ENCODE measurements at regions not wholly inside any gene's neighbourhood (a gene's known extent, or its start where the extent isn't known, plus 50 kb on each side); places are given as distances from the start of the nearest gene placed in this dataset.

DNA sequence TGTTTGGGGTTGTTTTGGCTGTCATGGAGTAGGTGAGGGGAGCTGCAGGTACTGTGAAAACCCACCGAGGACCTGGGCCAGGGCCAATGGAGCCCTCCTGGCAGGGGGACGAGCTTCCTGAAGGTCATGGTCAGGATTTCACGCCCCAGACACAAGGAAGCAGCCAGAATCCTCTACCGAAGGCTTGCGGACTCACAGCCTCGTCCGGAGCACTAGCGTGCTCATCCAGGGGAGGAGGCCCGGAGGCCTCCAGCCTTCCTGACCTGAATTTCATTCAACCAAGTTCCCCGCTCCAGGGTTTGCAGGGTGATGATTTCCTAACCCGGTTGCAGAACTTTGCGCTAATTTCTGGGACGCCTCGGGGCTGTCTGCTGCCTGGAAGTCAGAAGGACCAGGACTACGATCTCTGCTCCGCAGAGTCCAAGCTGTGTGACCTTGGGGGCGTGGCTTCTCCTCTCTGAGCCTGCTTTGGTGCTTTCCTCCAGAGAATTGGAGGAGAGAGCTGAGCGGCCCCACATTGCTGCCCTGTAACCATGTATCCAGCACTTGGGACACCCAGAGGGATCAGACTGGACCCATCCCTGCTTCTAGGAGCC lies 56.2 kb upstream of the ADRA2C start:
- H3K4me2 ChIP-seq: no peak overlapping the region
- H4K20me1 ChIP-seq (ENCODE audit: insufficient read depth, poor library complexity, severe bottlenecking): no peaks in the 10 kb centered on the region
- no peaks in the 10 kb centered on the region for H3K9me2 ChIP-seq (replicated peaks; ENCODE audit: insufficient read depth)
- H3K79me2 ChIP-seq: no peaks in the 10 kb centered on the region
- H3K4me1 ChIP-seq (ENCODE audit: insufficient read depth): peaks cover 4% of the 10 kb centered on the region
- H3K27me3 ChIP-seq: peaks cover under 1% of the 10 kb centered on the region
- no peak overlapping the region for H3K27ac ChIP-seq
- H2AFZ ChIP-seq: no peak overlapping the region
- no peak overlapping the region for H3K4me3 ChIP-seq
- H3K9me3 ChIP-seq (ENCODE audit: low read depth): no peaks in the 10 kb centered on the region
- 90% methylated on average over 18 of the region's 18 CpGs for WGBS (ENCODE audit: low lambda C conversion rate, missing lambda C conversion rate)
- no peak for DNase-seq (ENCODE audit: low spot score)
- H3K36me3 ChIP-seq (replicated peaks; ENCODE audit: insufficient read depth, low read depth): no peaks in the 10 kb centered on the region
- TF ChIP-seq EZH2phosphoT487 (IDR thresholded peaks at IDR 0.05; ENCODE audit: low read depth, severe bottlenecking, unreplicated experiment) (no peak), EZH2 (IDR thresholded peaks at IDR 0.05; ENCODE audit: borderline replicate concordance) (no peak)
- TF ChIP-seq, protein P1, sequence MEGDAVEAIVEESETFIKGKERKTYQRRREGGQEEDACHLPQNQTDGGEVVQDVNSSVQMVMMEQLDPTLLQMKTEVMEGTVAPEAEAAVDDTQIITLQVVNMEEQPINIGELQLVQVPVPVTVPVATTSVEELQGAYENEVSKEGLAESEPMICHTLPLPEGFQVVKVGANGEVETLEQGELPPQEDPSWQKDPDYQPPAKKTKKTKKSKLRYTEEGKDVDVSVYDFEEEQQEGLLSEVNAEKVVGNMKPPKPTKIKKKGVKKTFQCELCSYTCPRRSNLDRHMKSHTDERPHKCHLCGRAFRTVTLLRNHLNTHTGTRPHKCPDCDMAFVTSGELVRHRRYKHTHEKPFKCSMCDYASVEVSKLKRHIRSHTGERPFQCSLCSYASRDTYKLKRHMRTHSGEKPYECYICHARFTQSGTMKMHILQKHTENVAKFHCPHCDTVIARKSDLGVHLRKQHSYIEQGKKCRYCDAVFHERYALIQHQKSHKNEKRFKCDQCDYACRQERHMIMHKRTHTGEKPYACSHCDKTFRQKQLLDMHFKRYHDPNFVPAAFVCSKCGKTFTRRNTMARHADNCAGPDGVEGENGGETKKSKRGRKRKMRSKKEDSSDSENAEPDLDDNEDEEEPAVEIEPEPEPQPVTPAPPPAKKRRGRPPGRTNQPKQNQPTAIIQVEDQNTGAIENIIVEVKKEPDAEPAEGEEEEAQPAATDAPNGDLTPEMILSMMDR (IDR thresholded peaks at IDR 0.05; ENCODE audit: poor library complexity): no peak

DNA sequence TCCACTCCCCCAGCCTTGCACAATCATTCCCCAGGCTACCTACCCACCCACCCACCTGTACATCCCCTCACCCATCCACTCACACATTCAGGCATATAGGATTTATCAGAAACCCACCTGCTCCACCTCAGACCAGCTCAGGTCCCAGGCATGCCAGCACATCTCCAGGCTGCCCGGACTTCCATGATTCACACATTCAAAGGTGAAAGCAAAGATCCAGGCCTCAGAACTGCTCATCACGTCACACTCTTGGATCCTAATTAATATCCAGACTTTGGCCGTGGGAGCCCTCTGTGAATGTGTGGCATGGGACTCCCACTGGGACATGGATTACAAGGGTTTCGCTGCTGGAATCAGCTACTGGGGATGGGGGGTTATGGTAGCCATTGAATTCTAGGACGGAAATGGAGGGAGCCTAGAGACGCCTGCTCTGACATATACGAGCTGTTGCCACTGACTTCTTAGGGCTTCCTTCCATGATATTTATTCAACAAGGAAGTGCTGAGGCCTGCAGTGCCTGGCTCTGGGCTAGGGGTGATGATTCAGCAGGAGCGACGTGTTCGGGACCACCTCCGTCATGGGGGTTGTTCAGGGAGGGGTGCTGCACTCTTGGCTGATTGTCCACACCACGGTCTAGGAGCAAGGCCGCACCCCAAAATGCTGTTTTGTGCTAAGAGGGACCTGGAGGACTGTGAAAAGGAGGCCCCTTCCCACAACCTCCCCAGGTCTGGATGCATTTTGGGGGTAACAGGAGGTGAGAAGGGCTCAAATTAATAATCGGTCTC lies 56.9 kb upstream of the ADRA2C start:
- Histone ChIP-seq H3K79me2 (no peaks in the 10 kb centered on the region), H3K36me3 (replicated peaks; ENCODE audit: insufficient read depth, low read depth) (no peaks in the 10 kb centered on the region), H3K4me3 (no peak overlapping the region), H4K20me1 (ENCODE audit: insufficient read depth, poor library complexity, severe bottlenecking) (no peaks in the 10 kb centered on the region), H3K9me2 (replicated peaks; ENCODE audit: insufficient read depth) (no peaks in the 10 kb centered on the region), H3K27ac (no peak overlapping the region), H3K27me3 (peaks cover 8% of the 10 kb centered on the region), H3K4me2 (no peak overlapping the region), H3K4me1 (ENCODE audit: insufficient read depth) (peaks cover 4% of the 10 kb centered on the region), H3K9me3 (ENCODE audit: low read depth) (no peaks in the 10 kb centered on the region), H2AFZ (no peak overlapping the region)
- 94% methylated on average over 14 of the region's 14 CpGs for WGBS (ENCODE audit: low lambda C conversion rate, missing lambda C conversion rate)
- no peak for DNase-seq (ENCODE audit: low spot score)
- no peak for TF ChIP-seq EZH2 (IDR thresholded peaks at IDR 0.05; ENCODE audit: borderline replicate concordance)
- TF ChIP-seq, protein P1 (IDR thresholded peaks at IDR 0.05; ENCODE audit: poor library complexity): no peak

DNA sequence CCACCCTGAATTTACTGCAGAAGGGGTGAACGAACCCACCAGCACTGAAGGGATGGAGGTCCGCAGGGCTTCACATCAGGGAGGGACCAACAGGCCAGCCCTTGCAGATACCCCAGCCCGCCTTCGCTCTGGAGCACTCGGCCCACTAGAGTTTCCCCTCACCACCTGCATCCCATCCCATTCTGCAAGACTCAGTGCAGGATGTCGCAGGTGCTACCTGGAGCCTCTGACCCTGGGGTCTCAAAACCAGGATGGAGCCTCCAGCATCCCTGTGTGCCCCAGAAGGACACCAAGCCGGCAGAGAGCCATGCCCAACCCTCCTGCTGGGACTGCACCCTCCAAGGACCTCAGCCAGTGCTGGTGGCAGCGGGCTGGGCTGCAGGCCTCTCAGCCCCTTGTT lies 57.6 kb upstream of the ADRA2C start:
- TF ChIP-seq, protein P1 (IDR thresholded peaks at IDR 0.05; ENCODE audit: poor library complexity): no peak
- H2AFZ ChIP-seq: no peak overlapping the region
- no peaks in the 10 kb centered on the region for H3K9me2 ChIP-seq (replicated peaks; ENCODE audit: insufficient read depth)
- H3K36me3 ChIP-seq (replicated peaks; ENCODE audit: insufficient read depth, low read depth): no peaks in the 10 kb centered on the region
- H3K9me3 ChIP-seq (ENCODE audit: low read depth): no peaks in the 10 kb centered on the region
- no peak overlapping the region for H3K4me3 ChIP-seq
- H3K79me2 ChIP-seq: no peaks in the 10 kb centered on the region
- peaks cover 13% of the 10 kb centered on the region for H3K27me3 ChIP-seq
- H3K4me1 ChIP-seq (ENCODE audit: insufficient read depth): peaks cover 4% of the 10 kb centered on the region
- no peak overlapping the region for H3K27ac ChIP-seq
- WGBS (ENCODE audit: low lambda C conversion rate, missing lambda C conversion rate): 86% methylated on average over 8 of the region's 8 CpGs
- H4K20me1 ChIP-seq (ENCODE audit: insufficient read depth, poor library complexity, severe bottlenecking): no peaks in the 10 kb centered on the region
- no peak overlapping the region for H3K4me2 ChIP-seq
- DNase-seq (ENCODE audit: low spot score): no peak

Measured in hepatocyte (in vitro differentiated cells).